ENCODE measurements at regions not wholly inside any gene's neighbourhood (a gene's known extent, or its start where the extent isn't known, plus 50 kb on each side); places are given as distances from the start of the nearest gene placed in this dataset.

DNA sequence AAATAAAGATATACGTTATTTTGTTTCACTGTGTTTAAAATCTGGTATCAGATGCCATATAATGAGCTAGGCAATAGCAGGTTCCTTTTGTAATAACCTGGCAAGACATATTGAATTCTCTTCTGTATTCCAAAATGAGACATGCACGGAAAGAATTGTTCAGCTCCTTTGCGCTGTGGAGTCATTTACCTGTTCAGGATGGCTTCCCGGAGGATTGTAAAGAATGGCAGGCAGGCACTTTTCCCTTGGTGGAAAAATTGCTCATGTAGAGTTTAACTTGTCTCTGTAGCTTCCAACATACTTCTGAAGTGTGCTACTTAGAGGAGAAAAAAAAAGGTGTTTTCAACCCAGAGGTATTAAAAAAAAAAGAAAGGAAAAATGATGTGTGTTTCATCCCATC, 805.2 kb downstream of the GALC start:
- intact Hi-C loops (cut with DNase I) = no loop called here
- no peaks in the 10 kb centered on the region for H3K36me3 ChIP-seq
- 92% methylated on average over 4 of the region's 4 CpGs for WGBS
- H3K9me3 ChIP-seq = no peaks in the 10 kb centered on the region
- no peak overlapping the region for H3K4me3 ChIP-seq
- H3K27me3 ChIP-seq = no peaks in the 10 kb centered on the region
- H3K27ac ChIP-seq (replicated peaks in 1 of 4) = no peak overlapping the region
- no peaks in the 10 kb centered on the region for H3K4me1 ChIP-seq
- no peak for DNase-seq (ENCODE audit: extremely low spot score)
- TF ChIP-seq POLR2A (IDR thresholded peaks at IDR 0.05; ENCODE audit: low read depth) (no peak), EP300 (IDR thresholded peaks at IDR 0.05) (no peak), POLR2AphosphoS5 (IDR thresholded peaks at IDR 0.05) (no peak)
- TF ChIP-seq, protein P1, sequence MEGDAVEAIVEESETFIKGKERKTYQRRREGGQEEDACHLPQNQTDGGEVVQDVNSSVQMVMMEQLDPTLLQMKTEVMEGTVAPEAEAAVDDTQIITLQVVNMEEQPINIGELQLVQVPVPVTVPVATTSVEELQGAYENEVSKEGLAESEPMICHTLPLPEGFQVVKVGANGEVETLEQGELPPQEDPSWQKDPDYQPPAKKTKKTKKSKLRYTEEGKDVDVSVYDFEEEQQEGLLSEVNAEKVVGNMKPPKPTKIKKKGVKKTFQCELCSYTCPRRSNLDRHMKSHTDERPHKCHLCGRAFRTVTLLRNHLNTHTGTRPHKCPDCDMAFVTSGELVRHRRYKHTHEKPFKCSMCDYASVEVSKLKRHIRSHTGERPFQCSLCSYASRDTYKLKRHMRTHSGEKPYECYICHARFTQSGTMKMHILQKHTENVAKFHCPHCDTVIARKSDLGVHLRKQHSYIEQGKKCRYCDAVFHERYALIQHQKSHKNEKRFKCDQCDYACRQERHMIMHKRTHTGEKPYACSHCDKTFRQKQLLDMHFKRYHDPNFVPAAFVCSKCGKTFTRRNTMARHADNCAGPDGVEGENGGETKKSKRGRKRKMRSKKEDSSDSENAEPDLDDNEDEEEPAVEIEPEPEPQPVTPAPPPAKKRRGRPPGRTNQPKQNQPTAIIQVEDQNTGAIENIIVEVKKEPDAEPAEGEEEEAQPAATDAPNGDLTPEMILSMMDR (IDR thresholded peaks at IDR 0.05) = no peak

DNA sequence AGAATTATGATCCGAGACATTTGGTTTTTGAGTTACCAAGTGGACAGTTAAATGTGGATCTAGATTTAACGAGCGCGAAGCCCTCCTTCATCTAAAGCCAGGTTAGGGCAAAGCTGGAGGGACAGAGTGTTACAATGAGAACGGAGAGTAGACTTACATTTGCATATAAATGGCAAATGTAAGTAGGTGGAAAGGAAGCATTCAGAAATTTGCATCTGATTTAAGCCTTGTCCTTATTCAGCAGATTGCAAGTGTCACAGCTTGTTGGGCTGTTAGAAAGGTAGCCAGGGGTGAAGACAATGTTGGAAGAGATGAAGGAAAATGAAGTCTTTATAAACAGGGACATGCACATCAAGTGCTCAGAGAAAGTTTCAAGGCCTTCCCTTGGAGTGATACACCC, 806.2 kb downstream of the GALC start:
- intact Hi-C loops (cut with DNase I) = no loop called here
- no peaks in the 10 kb centered on the region for H3K36me3 ChIP-seq
- H3K4me1 ChIP-seq = no peaks in the 10 kb centered on the region
- no peak for DNase-seq (ENCODE audit: extremely low spot score)
- TF ChIP-seq, protein P1 (IDR thresholded peaks at IDR 0.05) = no peak
- TF ChIP-seq POLR2AphosphoS5 (IDR thresholded peaks at IDR 0.05) (no peak), POLR2A (IDR thresholded peaks at IDR 0.05; ENCODE audit: low read depth) (no peak), EP300 (IDR thresholded peaks at IDR 0.05) (no peak)
- H3K27ac ChIP-seq (replicated peaks in 1 of 4) = no peak overlapping the region
- H3K4me3 ChIP-seq = no peak overlapping the region
- H3K27me3 ChIP-seq = no peaks in the 10 kb centered on the region
- H3K9me3 ChIP-seq = no peaks in the 10 kb centered on the region
- WGBS = 77% methylated on average over 5 of the region's 5 CpGs

DNA sequence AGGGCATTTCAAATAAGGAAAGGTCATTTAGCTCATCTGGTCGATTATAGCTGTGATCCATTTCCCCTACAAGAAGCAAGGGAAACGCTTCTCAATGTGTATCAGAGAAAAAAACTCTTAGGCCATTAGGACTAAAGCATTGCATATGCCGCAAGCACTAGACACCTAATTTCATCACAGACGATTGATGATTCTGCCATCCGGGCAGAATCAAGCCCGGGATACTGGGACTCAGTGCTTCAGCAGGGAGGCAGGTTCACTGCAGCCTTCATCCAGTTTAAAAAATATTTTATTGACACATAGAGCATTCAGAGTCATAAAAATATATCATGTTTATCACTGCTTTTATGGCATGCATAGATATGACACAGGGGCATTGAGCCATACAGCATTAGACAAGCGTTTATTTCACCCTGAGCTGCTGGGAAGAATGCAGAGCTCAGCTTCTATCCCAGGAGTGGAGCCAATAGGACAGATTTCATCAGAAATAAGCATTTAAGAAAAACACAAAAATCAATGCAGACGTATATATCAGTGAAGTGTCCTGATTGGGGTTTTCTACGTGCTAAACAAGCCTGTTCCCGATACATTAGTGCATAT, 806.9 kb downstream of the GALC start:
- TF ChIP-seq POLR2A (IDR thresholded peaks at IDR 0.05; ENCODE audit: low read depth) = no peak
- TF ChIP-seq EP300 (IDR thresholded peaks at IDR 0.05) = no peak
- no peak for TF ChIP-seq POLR2AphosphoS5 (IDR thresholded peaks at IDR 0.05)
- TF ChIP-seq, protein P1 (IDR thresholded peaks at IDR 0.05) = no peak
- Histone ChIP-seq H3K9me3 (no peaks in the 10 kb centered on the region), H3K4me1 (no peaks in the 10 kb centered on the region), H3K4me3 (no peak overlapping the region), H3K27me3 (no peaks in the 10 kb centered on the region), H3K27ac (replicated peaks in 1 of 4) (no peak overlapping the region), H3K36me3 (no peaks in the 10 kb centered on the region)
- 62% methylated on average over 10 of the region's 10 CpGs for WGBS
- intact Hi-C loops (cut with DNase I) = no loop called here
- DNase-seq (ENCODE audit: extremely low spot score) = no peak

DNA sequence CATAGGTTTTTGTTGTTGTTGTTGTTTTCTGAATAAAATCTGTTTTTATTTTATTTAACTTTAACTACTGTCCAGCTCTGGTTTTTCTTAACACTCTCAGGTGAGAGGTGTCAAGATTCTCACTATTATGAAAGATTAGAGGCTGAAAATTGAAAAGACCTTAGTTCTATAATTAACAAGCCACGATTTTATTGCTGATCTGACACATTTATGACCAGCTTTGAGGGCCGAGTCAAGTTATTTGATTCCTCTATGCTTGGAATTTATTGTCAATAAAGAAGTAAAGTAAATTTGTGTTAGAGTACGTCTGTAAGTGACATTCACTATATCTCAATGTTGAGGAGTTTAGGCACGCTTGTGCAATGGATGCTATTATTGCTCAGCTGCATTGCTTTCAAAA, 808.8 kb downstream of the GALC start:
- Histone ChIP-seq H3K4me3 (no peak overlapping the region), H3K9me3 (no peaks in the 10 kb centered on the region), H3K4me1 (no peaks in the 10 kb centered on the region), H3K36me3 (no peaks in the 10 kb centered on the region), H3K27ac (replicated peaks in 1 of 4) (no peak overlapping the region), H3K27me3 (no peaks in the 10 kb centered on the region)
- intact Hi-C loops (cut with DNase I) = no loop called here
- TF ChIP-seq POLR2A (IDR thresholded peaks at IDR 0.05; ENCODE audit: low read depth) = no peak
- no peak for TF ChIP-seq POLR2AphosphoS5 (IDR thresholded peaks at IDR 0.05)
- no peak for TF ChIP-seq EP300 (IDR thresholded peaks at IDR 0.05)
- TF ChIP-seq, protein P1 (IDR thresholded peaks at IDR 0.05) = no peak
- DNase-seq (ENCODE audit: extremely low spot score) = no peak
- WGBS = 88% methylated on average over 4 of the region's 4 CpGs

DNA sequence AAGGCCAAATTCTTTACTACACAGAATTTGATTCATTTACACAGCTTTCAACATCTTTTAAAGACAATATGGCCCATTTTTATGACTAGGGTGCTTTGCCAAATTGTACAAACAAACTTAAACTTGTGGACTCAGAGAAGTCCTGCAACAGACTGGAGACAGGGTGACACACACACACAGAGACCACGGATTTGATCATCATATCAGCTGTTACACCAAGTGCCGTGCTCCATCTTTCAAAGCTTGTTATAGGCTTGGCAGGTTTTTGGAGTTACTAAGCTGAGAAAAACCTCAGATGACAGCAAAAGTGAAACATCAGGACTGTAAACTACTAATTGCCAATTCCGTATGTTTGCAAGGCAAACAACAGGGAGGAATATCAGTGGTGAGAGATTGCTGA, 811.7 kb downstream of the GALC start:
- Histone ChIP-seq H3K4me1 (no peaks in the 10 kb centered on the region), H3K27ac (replicated peaks in 1 of 4) (no peak overlapping the region), H3K27me3 (no peaks in the 10 kb centered on the region), H3K36me3 (no peaks in the 10 kb centered on the region), H3K9me3 (no peaks in the 10 kb centered on the region), H3K4me3 (no peak overlapping the region)
- intact Hi-C loops (cut with DNase I) = no loop called here
- DNase-seq (ENCODE audit: extremely low spot score) = no peak
- WGBS = 82% methylated on average over 3 of the region's 3 CpGs
- no peak for TF ChIP-seq POLR2AphosphoS5 (IDR thresholded peaks at IDR 0.05)
- TF ChIP-seq POLR2A (IDR thresholded peaks at IDR 0.05; ENCODE audit: low read depth) = no peak
- no peak for TF ChIP-seq EP300 (IDR thresholded peaks at IDR 0.05)
- TF ChIP-seq, protein P1 (IDR thresholded peaks at IDR 0.05) = no peak
